ENCODE measurements at regions not wholly inside any gene's neighbourhood (a gene's known extent, or its start where the extent isn't known, plus 50 kb on each side); places are given as distances from the start of the nearest gene placed in this dataset.

DNA sequence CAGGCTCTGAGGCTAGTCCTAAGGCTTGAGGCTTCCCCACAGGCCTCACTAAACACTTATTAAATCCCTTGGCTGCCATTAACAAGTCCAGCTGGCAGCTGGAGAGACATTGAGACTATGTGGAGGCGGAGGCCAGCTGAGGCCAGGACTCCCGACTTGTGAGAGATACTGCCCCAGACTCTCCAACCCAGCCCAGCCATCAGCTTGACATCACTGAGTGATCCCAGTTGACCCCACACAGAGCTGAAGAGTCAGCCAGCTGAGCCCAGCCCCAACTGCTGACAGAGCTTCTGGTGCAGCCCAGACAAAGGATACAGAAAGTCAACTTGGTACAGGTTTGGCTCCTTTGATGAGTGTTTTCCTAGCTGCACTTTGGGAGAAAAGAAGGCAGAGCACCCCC, 343.1 kb downstream of the C16orf95 start:
- TF ChIP-seq ZC3H11A (IDR thresholded peaks at IDR 0.05) (no peak), HOXB13 (CRISPR knock-in tag; IDR thresholded peaks at IDR 0.05; ENCODE audit: low read depth) (no peak)

Measured in A549 (cell line).